Stomach (tissue), 4 donors: ENCODE measurements at regions not wholly inside any gene's neighbourhood (a gene's known extent, or its start where the extent isn't known, plus 50 kb on each side); places are given as distances from the start of the nearest gene placed in this dataset.

ENCODE experiments used
- EP300 ChIP-seq: sonication (generic); formaldehyde crosslinking; IDR thresholded peaks from one replicate; pipeline ENCODE4 v1.6.1; 2017; ENCODE audit warnings: antibody characterized with exemption
- POLR2A ChIP-seq, 4 donors: fragments of 450-650 bp; IDR thresholded peaks; one replicate each; pipeline ENCODE4 v1.6.1; 2016; ENCODE audit warnings: antibody characterized with exemption in 4 of 4, control low read depth in 2 of 4, mild to moderate bottlenecking in 1 of 4, moderate library complexity in 1 of 4
- POLR2AphosphoS5 ChIP-seq, 3 donors: sonication (generic); formaldehyde crosslinking; IDR thresholded peaks; one replicate each; pipeline ENCODE4 v1.6.1; 2016; ENCODE audit warnings: antibody characterized with exemption in 3 of 3
- TF ChIP-seq, protein P1 (sequence below), 7 experiments: fragments of 450-650 bp in 4 of 7; fragments of 200-600 bp in 3 of 7; sonication (generic) in 3 of 7; IDR thresholded peaks; one replicate each; pipeline ENCODE4 v1.5.1; 2016 to 2019; ENCODE audit warnings: antibody characterized with exemption in 7 of 7, control low read depth in 2 of 7, mild to moderate bottlenecking in 1 of 7

- TF ChIP-seq, protein P1, sequence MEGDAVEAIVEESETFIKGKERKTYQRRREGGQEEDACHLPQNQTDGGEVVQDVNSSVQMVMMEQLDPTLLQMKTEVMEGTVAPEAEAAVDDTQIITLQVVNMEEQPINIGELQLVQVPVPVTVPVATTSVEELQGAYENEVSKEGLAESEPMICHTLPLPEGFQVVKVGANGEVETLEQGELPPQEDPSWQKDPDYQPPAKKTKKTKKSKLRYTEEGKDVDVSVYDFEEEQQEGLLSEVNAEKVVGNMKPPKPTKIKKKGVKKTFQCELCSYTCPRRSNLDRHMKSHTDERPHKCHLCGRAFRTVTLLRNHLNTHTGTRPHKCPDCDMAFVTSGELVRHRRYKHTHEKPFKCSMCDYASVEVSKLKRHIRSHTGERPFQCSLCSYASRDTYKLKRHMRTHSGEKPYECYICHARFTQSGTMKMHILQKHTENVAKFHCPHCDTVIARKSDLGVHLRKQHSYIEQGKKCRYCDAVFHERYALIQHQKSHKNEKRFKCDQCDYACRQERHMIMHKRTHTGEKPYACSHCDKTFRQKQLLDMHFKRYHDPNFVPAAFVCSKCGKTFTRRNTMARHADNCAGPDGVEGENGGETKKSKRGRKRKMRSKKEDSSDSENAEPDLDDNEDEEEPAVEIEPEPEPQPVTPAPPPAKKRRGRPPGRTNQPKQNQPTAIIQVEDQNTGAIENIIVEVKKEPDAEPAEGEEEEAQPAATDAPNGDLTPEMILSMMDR (IDR thresholded peaks at IDR 0.05) = no peak
- TF ChIP-seq POLR2A (IDR thresholded peaks at IDR 0.05) = no peak
- TF ChIP-seq POLR2AphosphoS5 (IDR thresholded peaks at IDR 0.05) = no peak
- no peak for TF ChIP-seq EP300
These were observed 52.3 kb upstream of the ZNF33B start for GRCh38 chr10:42690449-42691360.
